ENCODE measurements at regions not wholly inside any gene's neighbourhood (a gene's known extent, or its start where the extent isn't known, plus 50 kb on each side); places are given as distances from the start of the nearest gene placed in this dataset.

DNA sequence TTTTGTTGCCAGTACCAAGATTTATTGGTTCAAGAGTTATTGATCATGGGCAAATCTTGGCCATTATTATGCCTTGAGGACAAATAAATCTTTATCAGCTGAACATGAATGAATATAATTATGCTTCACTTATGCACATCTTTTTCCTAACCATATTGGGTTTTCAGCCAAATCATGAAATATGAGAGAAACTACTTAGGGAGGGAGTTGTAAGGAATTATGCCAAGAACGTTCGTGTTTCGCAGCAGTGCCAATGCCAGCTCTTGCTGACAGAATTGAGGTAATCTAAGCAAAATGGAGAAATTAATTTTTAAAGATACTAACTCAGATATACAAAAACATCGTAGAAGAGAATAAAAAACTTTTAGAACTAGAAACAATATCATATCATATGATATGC lies 301.1 kb upstream of the SASH1 start:
- Mint-ChIP-seq H3K36me3 (ENCODE audit: low read depth) (no peaks in the 10 kb centered on the region), H3K4me3 (no peak overlapping the region), H3K9me3 (peaks cover 3% of the 10 kb centered on the region), H3K27ac (no peak overlapping the region), H3K27me3 (ENCODE audit: insufficient read depth) (no peaks in the 10 kb centered on the region), H3K4me1 (no peaks in the 10 kb centered on the region)
- no peak for TF ChIP-seq CTCF (conservative IDR thresholded peaks at IDR 0.05)
- no peak overlapping the region for H3K27ac ChIP-seq (ENCODE audit: low read depth, low read length)
- no peaks in the 10 kb centered on the region for H3K27me3 ChIP-seq (ENCODE audit: control insufficient read depth, insufficient read depth, low read length, poor library complexity, severe bottlenecking)
- H3K4me3 ChIP-seq (ENCODE audit: low read length), result no peak overlapping the region
- peaks cover 13% of the 10 kb centered on the region for H3K9me3 ChIP-seq (ENCODE audit: control insufficient read depth, low read length)
- no peak overlapping the region for H3K9ac ChIP-seq (ENCODE audit: extremely low read depth, low read length, poor library complexity, severe bottlenecking)
- no peak for DNase-seq
- no peaks in the 10 kb centered on the region for H3K4me1 ChIP-seq (ENCODE audit: control insufficient read depth, insufficient read depth, low read length)
- WGBS, 2 experiments (ENCODE audit: insufficient coverage in 1 of 2, insufficient read length in 1 of 2), result 90% methylated on average over 3 of the region's 4 CpGs; no CpG with 5 or more reads in 1 of the 2 experiments
- no peaks in the 10 kb centered on the region for H3K36me3 ChIP-seq (ENCODE audit: control insufficient read depth, insufficient read depth, low read length)

GRCh38 chr6:148042536-148042935 lies 300.1 kb upstream of the SASH1 start:
- Histone ChIP-seq H3K9ac (ENCODE audit: extremely low read depth, low read length, poor library complexity, severe bottlenecking) (no peak overlapping the region), H3K4me3 (ENCODE audit: low read length) (no peak overlapping the region), H3K36me3 (ENCODE audit: control insufficient read depth, insufficient read depth, low read length) (no peaks in the 10 kb centered on the region), H3K4me1 (ENCODE audit: control insufficient read depth, insufficient read depth, low read length) (no peaks in the 10 kb centered on the region), H3K27me3 (ENCODE audit: control insufficient read depth, insufficient read depth, low read length, poor library complexity, severe bottlenecking) (no peaks in the 10 kb centered on the region), H3K27ac (ENCODE audit: low read depth, low read length) (no peak overlapping the region), H3K9me3 (ENCODE audit: control insufficient read depth, low read length) (peaks cover 23% of the 10 kb centered on the region)
- Mint-ChIP-seq H3K27me3 (ENCODE audit: insufficient read depth) (no peaks in the 10 kb centered on the region), H3K36me3 (ENCODE audit: low read depth) (no peaks in the 10 kb centered on the region), H3K4me3 (no peak overlapping the region), H3K4me1 (no peaks in the 10 kb centered on the region), H3K9me3 (peaks cover 10% of the 10 kb centered on the region), H3K27ac (no peak overlapping the region)
- TF ChIP-seq CTCF (conservative IDR thresholded peaks at IDR 0.05), result no peak
- DNase-seq, result no peak
- 40 to 81% methylated on average over 1 of the region's 1 CpG for WGBS, 2 experiments (ENCODE audit: insufficient coverage in 1 of 2, insufficient read length in 1 of 2)

GRCh38 chr6:148044261-148044751 lies 298.3 kb upstream of the SASH1 start:
- no peaks in the 10 kb centered on the region for H3K36me3 Mint-ChIP-seq (ENCODE audit: low read depth)
- Histone ChIP-seq H3K4me3 (ENCODE audit: low read length) (no peak overlapping the region), H3K36me3 (ENCODE audit: control insufficient read depth, insufficient read depth, low read length) (no peaks in the 10 kb centered on the region), H3K27ac (ENCODE audit: low read depth, low read length) (no peak overlapping the region), H3K27me3 (ENCODE audit: control insufficient read depth, insufficient read depth, low read length, poor library complexity, severe bottlenecking) (no peaks in the 10 kb centered on the region), H3K9ac (ENCODE audit: extremely low read depth, low read length, poor library complexity, severe bottlenecking) (no peak overlapping the region), H3K9me3 (ENCODE audit: control insufficient read depth, low read length) (peaks cover 25% of the 10 kb centered on the region), H3K4me1 (ENCODE audit: control insufficient read depth, insufficient read depth, low read length) (no peaks in the 10 kb centered on the region)
- H3K4me3 Mint-ChIP-seq, result no peak overlapping the region
- H3K4me1 Mint-ChIP-seq, result no peaks in the 10 kb centered on the region
- no peak for TF ChIP-seq CTCF (conservative IDR thresholded peaks at IDR 0.05)
- H3K27me3 Mint-ChIP-seq (ENCODE audit: insufficient read depth), result no peaks in the 10 kb centered on the region
- peaks cover 12% of the 10 kb centered on the region for H3K9me3 Mint-ChIP-seq
- no peak for DNase-seq
- 91% methylated on average over 1 of the region's 1 CpG; no CpG with 5 or more reads in 1 of the 2 experiments for WGBS, 2 experiments (ENCODE audit: insufficient coverage in 1 of 2, insufficient read length in 1 of 2)
- no peak overlapping the region for H3K27ac Mint-ChIP-seq

All from endodermal cell (in vitro differentiated cells).